Neuron (in vitro differentiated cells): ENCODE measurements at regions not wholly inside any gene's neighbourhood (a gene's known extent, or its start where the extent isn't known, plus 50 kb on each side); places are given as distances from the start of the nearest gene placed in this dataset.

Experiments used
- H2AFZ ChIP-seq: one replicate; pipeline ENCODE4 v1.6.1; 2013; ENCODE audit warnings: low read depth, mild to moderate bottlenecking, inconsistent platforms, low read length, moderate library complexity
- H3K27me3 ChIP-seq: one replicate; pipeline ENCODE4 v1.6.1; 2013; ENCODE audit warnings: low read length; ENCODE audit not compliant: insufficient read depth
- H3K36me3 ChIP-seq: one replicate; pipeline ENCODE4 v1.6.1; 2013; ENCODE audit warnings: low read length; ENCODE audit not compliant: insufficient read depth
- H3K4me1 ChIP-seq: one replicate; pipeline ENCODE4 v1.6.1; 2013; ENCODE audit warnings: low read length; ENCODE audit not compliant: insufficient read depth
- H3K4me3 ChIP-seq: 2 replicates; pipeline ENCODE4 v1.5.1; 2013; ENCODE audit warnings: mild to moderate bottlenecking, low read length, moderate library complexity
- H3K9me3 ChIP-seq: one replicate; pipeline ENCODE4 v1.6.1; 2013; ENCODE audit warnings: low read length

- Histone ChIP-seq H3K36me3 (no peaks in the 10 kb centered on the region), H3K4me1 (no peaks in the 10 kb centered on the region), H3K4me3 (no peak overlapping the region), H3K9me3 (no peaks in the 10 kb centered on the region), H3K27me3 (no peaks in the 10 kb centered on the region), H2AFZ (no peak overlapping the region)
Measured at GRCh38 chr5:56612353-56612752, 203.0 kb upstream of the MAP3K1 start.

- Histone ChIP-seq H3K36me3 (no peaks in the 10 kb centered on the region), H3K4me1 (no peaks in the 10 kb centered on the region), H3K4me3 (no peak overlapping the region), H3K27me3 (no peaks in the 10 kb centered on the region), H3K9me3 (no peaks in the 10 kb centered on the region), H2AFZ (no peak overlapping the region)
Measured at GRCh38 chr5:56610093-56610698, 205.2 kb upstream of the MAP3K1 start.

GRCh38 chr5:56608217-56608925 lies 207.0 kb upstream of the MAP3K1 start:
- no peaks in the 10 kb centered on the region for H3K9me3 ChIP-seq
- H3K36me3 ChIP-seq = no peaks in the 10 kb centered on the region
- H3K27me3 ChIP-seq = peaks cover 4% of the 10 kb centered on the region
- H3K4me1 ChIP-seq = no peaks in the 10 kb centered on the region
- H3K4me3 ChIP-seq = no peak overlapping the region
- H2AFZ ChIP-seq = no peak overlapping the region

GRCh38 chr5:56607551-56607950 lies 207.8 kb upstream of the MAP3K1 start:
- no peaks in the 10 kb centered on the region for H3K9me3 ChIP-seq
- peaks cover 4% of the 10 kb centered on the region for H3K27me3 ChIP-seq
- no peaks in the 10 kb centered on the region for H3K36me3 ChIP-seq
- H2AFZ ChIP-seq = no peak overlapping the region
- no peak overlapping the region for H3K4me3 ChIP-seq
- peaks cover 2% of the 10 kb centered on the region for H3K4me1 ChIP-seq

GRCh38 chr5:56607074-56607473 lies 208.3 kb upstream of the MAP3K1 start:
- Histone ChIP-seq H3K4me3 (no peak overlapping the region), H3K9me3 (no peaks in the 10 kb centered on the region), H3K27me3 (peaks cover 4% of the 10 kb centered on the region), H3K36me3 (no peaks in the 10 kb centered on the region), H3K4me1 (peaks cover 7% of the 10 kb centered on the region), H2AFZ (no peak overlapping the region)

DNA sequence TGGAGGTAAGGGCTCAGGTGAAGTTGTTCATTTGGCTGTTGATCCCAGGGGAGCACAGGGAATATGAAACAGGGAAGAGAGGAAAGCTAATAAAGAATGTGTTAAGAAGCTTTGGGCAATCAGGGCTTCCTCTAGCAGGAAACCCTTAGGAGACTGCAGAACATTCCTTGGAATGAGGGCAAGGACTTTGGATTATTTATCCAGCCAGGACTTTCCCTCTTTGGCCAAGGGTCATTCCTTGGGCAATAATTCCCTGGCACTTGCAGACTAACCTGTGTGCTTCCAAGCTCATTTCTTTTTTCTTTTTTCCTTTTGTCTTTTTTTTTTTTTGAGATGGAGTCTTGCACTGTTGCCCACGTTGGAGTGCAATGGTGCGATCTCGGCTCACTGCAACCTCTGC lies 209.2 kb upstream of the MAP3K1 start:
- Histone ChIP-seq H3K9me3 (no peaks in the 10 kb centered on the region), H2AFZ (no peak overlapping the region), H3K4me3 (no peak overlapping the region), H3K4me1 (peaks cover 16% of the 10 kb centered on the region), H3K36me3 (no peaks in the 10 kb centered on the region), H3K27me3 (peaks cover 4% of the 10 kb centered on the region)

DNA sequence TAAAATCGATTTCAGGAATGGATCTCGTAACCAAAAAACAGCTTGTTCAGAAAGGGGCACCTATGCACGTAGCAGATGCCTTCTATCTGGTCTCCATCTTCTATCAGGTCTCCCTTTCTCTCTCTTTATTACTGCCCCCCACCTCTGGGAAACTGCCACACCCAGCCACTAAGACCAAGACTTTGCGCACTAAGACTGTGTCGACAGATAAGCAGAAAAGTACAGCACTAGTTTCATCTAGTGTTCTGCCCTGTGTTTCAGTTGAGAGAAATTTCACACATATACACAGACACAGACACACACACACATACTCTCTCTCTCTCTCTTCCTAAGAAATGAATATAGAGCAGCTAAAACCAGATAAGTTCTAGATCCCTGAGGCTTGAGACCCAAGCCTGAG lies 210.1 kb upstream of the MAP3K1 start:
- peaks cover 4% of the 10 kb centered on the region for H3K27me3 ChIP-seq

GRCh38 chr5:56601641-56602071 lies 213.7 kb upstream of the MAP3K1 start:
- peaks cover 30% of the 10 kb centered on the region for H3K4me1 ChIP-seq
- H3K4me3 ChIP-seq = no peak overlapping the region
- H3K9me3 ChIP-seq = no peaks in the 10 kb centered on the region
- no peaks in the 10 kb centered on the region for H3K36me3 ChIP-seq
- peaks cover 4% of the 10 kb centered on the region for H3K27me3 ChIP-seq
- H2AFZ ChIP-seq = no peak overlapping the region

More for the DNA sequence above, 210.1 kb upstream of the MAP3K1 start:
- no peak overlapping the region for H2AFZ ChIP-seq
- peaks cover 25% of the 10 kb centered on the region for H3K4me1 ChIP-seq
- H3K9me3 ChIP-seq = no peaks in the 10 kb centered on the region
- H3K4me3 ChIP-seq = no peak overlapping the region
- no peaks in the 10 kb centered on the region for H3K36me3 ChIP-seq

- Histone ChIP-seq H2AFZ (no peak overlapping the region), H3K9me3 (no peaks in the 10 kb centered on the region), H3K27me3 (no peaks in the 10 kb centered on the region), H3K36me3 (no peaks in the 10 kb centered on the region), H3K4me1 (peaks cover 30% of the 10 kb centered on the region), H3K4me3 (no peak overlapping the region)
Measured at GRCh38 chr5:56598941-56599340, 216.4 kb upstream of the MAP3K1 start.

DNA sequence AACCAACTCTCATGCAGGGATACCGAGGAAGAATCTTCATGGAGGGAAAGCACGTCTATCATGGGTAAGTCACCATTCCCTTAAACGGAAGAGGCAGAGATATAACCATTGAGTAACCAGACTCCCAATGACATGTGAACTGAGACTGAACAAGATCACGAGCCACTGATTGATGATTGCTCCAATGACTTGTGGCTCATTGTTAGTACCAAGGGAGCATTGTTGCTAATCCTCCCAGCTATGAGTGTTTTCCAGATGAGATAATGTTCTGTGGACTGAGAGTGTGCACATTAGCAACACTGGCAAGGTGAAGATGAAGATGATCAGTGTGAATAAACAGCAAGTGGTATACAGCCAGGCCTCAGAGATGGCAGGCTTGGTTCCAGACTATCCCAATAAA lies 219.2 kb upstream of the MAP3K1 start:
- H3K9me3 ChIP-seq = no peaks in the 10 kb centered on the region
- no peaks in the 10 kb centered on the region for H3K36me3 ChIP-seq
- peaks cover 14% of the 10 kb centered on the region for H3K4me1 ChIP-seq
- H3K27me3 ChIP-seq = no peaks in the 10 kb centered on the region
- H3K4me3 ChIP-seq = no peak overlapping the region
- H2AFZ ChIP-seq = no peak overlapping the region

- peaks cover 8% of the 10 kb centered on the region for H3K4me1 ChIP-seq
- H3K36me3 ChIP-seq = no peaks in the 10 kb centered on the region
- H3K4me3 ChIP-seq = no peak overlapping the region
- H3K27me3 ChIP-seq = no peaks in the 10 kb centered on the region
- no peaks in the 10 kb centered on the region for H3K9me3 ChIP-seq
- no peak overlapping the region for H2AFZ ChIP-seq
Measured at GRCh38 chr5:56595566-56595965, 219.8 kb upstream of the MAP3K1 start.

GRCh38 chr5:56594792-56595191 lies 220.6 kb upstream of the MAP3K1 start:
- peaks cover under 1% of the 10 kb centered on the region for H3K4me1 ChIP-seq
- H2AFZ ChIP-seq = no peak overlapping the region
- no peak overlapping the region for H3K4me3 ChIP-seq
- H3K36me3 ChIP-seq = no peaks in the 10 kb centered on the region
- no peaks in the 10 kb centered on the region for H3K27me3 ChIP-seq
- H3K9me3 ChIP-seq = no peaks in the 10 kb centered on the region

DNA sequence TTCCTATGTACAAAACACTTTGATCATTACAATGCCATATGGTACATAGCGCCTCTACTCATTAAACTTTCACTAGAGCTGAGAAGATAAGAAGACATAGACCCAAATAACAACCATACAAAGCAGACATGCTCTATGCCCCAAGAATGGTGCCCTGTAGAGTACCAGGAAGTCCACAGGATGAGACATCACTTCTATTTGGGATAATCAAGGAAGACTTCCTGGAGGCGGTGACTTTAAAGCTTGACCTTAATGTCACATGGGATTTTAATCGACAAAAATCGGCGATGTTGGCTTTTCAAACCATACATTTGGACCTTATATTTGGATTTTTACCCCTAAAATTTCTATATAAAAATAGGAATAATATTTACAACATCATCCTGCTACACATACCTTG lies 224.3 kb upstream of the MAP3K1 start:
- Histone ChIP-seq H3K9me3 (no peaks in the 10 kb centered on the region), H2AFZ (no peak overlapping the region), H3K4me3 (no peak overlapping the region), H3K36me3 (no peaks in the 10 kb centered on the region), H3K4me1 (no peaks in the 10 kb centered on the region), H3K27me3 (no peaks in the 10 kb centered on the region)

GRCh38 chr5:56589481-56589860 lies 225.9 kb upstream of the MAP3K1 start:
- Histone ChIP-seq H3K9me3 (no peaks in the 10 kb centered on the region), H3K4me3 (no peak overlapping the region), H2AFZ (no peak overlapping the region), H3K4me1 (no peaks in the 10 kb centered on the region), H3K27me3 (no peaks in the 10 kb centered on the region), H3K36me3 (no peaks in the 10 kb centered on the region)
